ENCODE measurements at regions not wholly inside any gene's neighbourhood (a gene's known extent, or its start where the extent isn't known, plus 50 kb on each side); places are given as distances from the start of the nearest gene placed in this dataset.

GRCh38 chr1:178659789-178660208 is 65.2 kb upstream of the RALGPS2 start:
- H3K9ac ChIP-seq (ENCODE audit: low read length): peak overlapping the region; percentile 34
- H3K9me2 ChIP-seq (replicated peaks; ENCODE audit: insufficient read depth, low read length): no peaks in the 10 kb centered on the region
- H3K27ac ChIP-seq (ENCODE audit: low read depth, low read length): peak overlapping the region; percentile 64
- H3K27me3 ChIP-seq (ENCODE audit: low read length): no peaks in the 10 kb centered on the region
- peak overlapping the region; percentile 9 for H3K4me3 ChIP-seq (ENCODE audit: insufficient read depth, low read length, poor library complexity, severe bottlenecking)
- no peak overlapping the region for H2AFZ ChIP-seq (ENCODE audit: low read depth, low read length, severe bottlenecking)
- H3K9me3 ChIP-seq (ENCODE audit: insufficient read depth, low read length): no peaks in the 10 kb centered on the region
- peaks cover 8% of the 10 kb centered on the region; the same call in 1 of the 2 replicates for H3F3A ChIP-seq (ENCODE audit: insufficient read depth)
- no peaks in the 10 kb centered on the region for H3K79me2 ChIP-seq (ENCODE audit: insufficient read depth, low read length)
- H4K20me1 ChIP-seq (ENCODE audit: low read depth, low read length): no peaks in the 10 kb centered on the region
- peak overlapping the region; percentile 49 for H3K4me2 ChIP-seq (ENCODE audit: low read depth, low read length, poor library complexity, severe bottlenecking)
- TF ChIP-seq CTCF (IDR thresholded peaks at IDR 0.05; ENCODE audit: insufficient read depth, low read length, poor library complexity, severe bottlenecking) (no peak), EZH2phosphoT487 (conservative IDR thresholded peaks at IDR 0.05; ENCODE audit: low read length) (no peak)
- H3K36me3 ChIP-seq (ENCODE audit: low read length): no peaks in the 10 kb centered on the region

GRCh38 chr1:178660461-178660860 is 64.6 kb upstream of the RALGPS2 start:
- H2AFZ ChIP-seq (ENCODE audit: low read depth, low read length, severe bottlenecking): no peak overlapping the region
- no peaks in the 10 kb centered on the region for H3K36me3 ChIP-seq (ENCODE audit: low read length)
- no peaks in the 10 kb centered on the region for H3K9me2 ChIP-seq (replicated peaks; ENCODE audit: insufficient read depth, low read length)
- H3K9me3 ChIP-seq (ENCODE audit: insufficient read depth, low read length): no peaks in the 10 kb centered on the region
- H3K4me3 ChIP-seq (ENCODE audit: insufficient read depth, low read length, poor library complexity, severe bottlenecking): peak overlapping the region; percentile 9
- H3K79me2 ChIP-seq (ENCODE audit: insufficient read depth, low read length): no peaks in the 10 kb centered on the region
- H4K20me1 ChIP-seq (ENCODE audit: low read depth, low read length): no peaks in the 10 kb centered on the region
- peak overlapping the region; percentile 49 for H3K4me2 ChIP-seq (ENCODE audit: low read depth, low read length, poor library complexity, severe bottlenecking)
- no peaks in the 10 kb centered on the region for H3K27me3 ChIP-seq (ENCODE audit: low read length)
- H3F3A ChIP-seq (ENCODE audit: insufficient read depth): peaks cover 9% of the 10 kb centered on the region; the same call in 1 of the 2 replicates
- peak overlapping the region; percentile 64 for H3K27ac ChIP-seq (ENCODE audit: low read depth, low read length)
- no peak for TF ChIP-seq EZH2phosphoT487 (conservative IDR thresholded peaks at IDR 0.05; ENCODE audit: low read length)
- no peak for TF ChIP-seq CTCF (IDR thresholded peaks at IDR 0.05; ENCODE audit: insufficient read depth, low read length, poor library complexity, severe bottlenecking)
- peak overlapping the region; percentile 34 for H3K9ac ChIP-seq (ENCODE audit: low read length)

GRCh38 chr1:178664278-178664677 is 60.8 kb upstream of the RALGPS2 start:
- H3K9me2 ChIP-seq (replicated peaks; ENCODE audit: insufficient read depth, low read length): no peaks in the 10 kb centered on the region
- H3K36me3 ChIP-seq (ENCODE audit: low read length): no peaks in the 10 kb centered on the region
- H3K79me2 ChIP-seq (ENCODE audit: insufficient read depth, low read length): no peaks in the 10 kb centered on the region
- H2AFZ ChIP-seq (ENCODE audit: low read depth, low read length, severe bottlenecking): peak overlapping the region; percentile 88
- H3K9ac ChIP-seq (ENCODE audit: low read length): no peak overlapping the region
- H3F3A ChIP-seq (ENCODE audit: insufficient read depth): peaks cover 9% of the 10 kb centered on the region; the same call in 1 of the 2 replicates
- H3K4me2 ChIP-seq (ENCODE audit: low read depth, low read length, poor library complexity, severe bottlenecking): peak overlapping the region; percentile 42
- H3K27ac ChIP-seq (ENCODE audit: low read depth, low read length): peak overlapping the region; percentile 51
- H3K4me3 ChIP-seq (ENCODE audit: insufficient read depth, low read length, poor library complexity, severe bottlenecking): peak overlapping the region; percentile 7
- no peak for TF ChIP-seq CTCF (IDR thresholded peaks at IDR 0.05; ENCODE audit: insufficient read depth, low read length, poor library complexity, severe bottlenecking)
- no peak for TF ChIP-seq EZH2phosphoT487 (conservative IDR thresholded peaks at IDR 0.05; ENCODE audit: low read length)
- no peaks in the 10 kb centered on the region for H4K20me1 ChIP-seq (ENCODE audit: low read depth, low read length)
- no peaks in the 10 kb centered on the region for H3K9me3 ChIP-seq (ENCODE audit: insufficient read depth, low read length)
- no peaks in the 10 kb centered on the region for H3K27me3 ChIP-seq (ENCODE audit: low read length)

Measured in SU-DHL-6 (cell line).